HEK293 (cell line): ENCODE measurements at regions not wholly inside any gene's neighbourhood (a gene's known extent, or its start where the extent isn't known, plus 50 kb on each side); places are given as distances from the start of the nearest gene placed in this dataset.
"Not testable (repeated sequence)": the region's sequence is repeated elsewhere in the genome, so short reads cannot be mapped to it uniquely, and the experiment has no call there.

Experiments
- CTCF ChIP-seq: fragments of 450-650 bp; formaldehyde crosslinking; IDR thresholded peaks from 2 replicates; pipeline ENCODE4 v1.5.1; 2016; ENCODE audit warnings: missing biosample characterization, missing genetic modification characterization
- ZNF707 ChIP-seq: fragments of 450-650 bp; formaldehyde crosslinking; IDR thresholded peaks from 2 replicates; pipeline ENCODE4 v1.5.1; 2016; ENCODE audit warnings: missing biosample characterization, missing genetic modification characterization

GRCh38 chr11:82027335-82027734 lies 706.3 kb downstream of the FAM181B start:
- not testable (repeated sequence) for TF ChIP-seq ZNF707, CTCF (tag by site-specific recombination)
